HCT116 (cell line): ENCODE measurements at regions not wholly inside any gene's neighbourhood (a gene's known extent, or its start where the extent isn't known, plus 50 kb on each side); places are given as distances from the start of the nearest gene placed in this dataset.

ENCODE experiments used
- TF ChIP-seq, protein P1 (sequence below), 3 experiments: fragments of 200-600 bp in 1 of 3; sonication (generic) in 1 of 3; IDR thresholded peaks in 2 of 3; conservative IDR thresholded peaks in 1 of 3; 2 replicates each; pipeline ENCODE4 v1.5.1; 2012 to 2017; ENCODE audit warnings: low read depth in 2 of 3, low read length in 2 of 3, antibody characterized with exemption in 1 of 3, borderline replicate concordance in 1 of 3, control low read depth in 1 of 3, mild to moderate bottlenecking in 1 of 3, mixed read lengths in 1 of 3, mixed run types in 1 of 3, moderate library complexity in 1 of 3; ENCODE audit not compliant: insufficient read depth in 1 of 3
- TF ChIP-seq, protein P2 (sequence below): IDR thresholded peaks from 2 replicates; pipeline ENCODE4 v1.6.1; 2012

DNA sequence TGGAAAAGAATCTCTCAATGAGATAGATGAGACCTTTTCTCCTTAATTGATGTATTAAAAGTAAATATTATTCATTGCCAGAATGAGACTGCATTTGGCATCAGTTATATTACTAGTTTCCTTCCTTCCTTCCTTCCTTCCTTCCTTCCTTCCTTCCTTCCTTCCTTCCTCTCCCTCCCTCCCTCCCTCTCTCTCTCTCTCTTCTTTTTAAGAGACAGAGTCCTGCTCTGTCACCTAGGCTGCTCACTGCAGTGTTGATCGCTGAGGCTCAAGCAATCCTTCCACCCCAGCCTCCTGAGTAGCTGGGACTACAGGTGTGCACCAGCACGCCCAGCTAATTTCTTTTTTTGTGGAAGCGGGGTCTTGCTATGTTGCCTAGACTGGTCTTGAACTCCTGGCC is 50.4 kb upstream of the ARX start (continued):
- TF ChIP-seq, protein P1, sequence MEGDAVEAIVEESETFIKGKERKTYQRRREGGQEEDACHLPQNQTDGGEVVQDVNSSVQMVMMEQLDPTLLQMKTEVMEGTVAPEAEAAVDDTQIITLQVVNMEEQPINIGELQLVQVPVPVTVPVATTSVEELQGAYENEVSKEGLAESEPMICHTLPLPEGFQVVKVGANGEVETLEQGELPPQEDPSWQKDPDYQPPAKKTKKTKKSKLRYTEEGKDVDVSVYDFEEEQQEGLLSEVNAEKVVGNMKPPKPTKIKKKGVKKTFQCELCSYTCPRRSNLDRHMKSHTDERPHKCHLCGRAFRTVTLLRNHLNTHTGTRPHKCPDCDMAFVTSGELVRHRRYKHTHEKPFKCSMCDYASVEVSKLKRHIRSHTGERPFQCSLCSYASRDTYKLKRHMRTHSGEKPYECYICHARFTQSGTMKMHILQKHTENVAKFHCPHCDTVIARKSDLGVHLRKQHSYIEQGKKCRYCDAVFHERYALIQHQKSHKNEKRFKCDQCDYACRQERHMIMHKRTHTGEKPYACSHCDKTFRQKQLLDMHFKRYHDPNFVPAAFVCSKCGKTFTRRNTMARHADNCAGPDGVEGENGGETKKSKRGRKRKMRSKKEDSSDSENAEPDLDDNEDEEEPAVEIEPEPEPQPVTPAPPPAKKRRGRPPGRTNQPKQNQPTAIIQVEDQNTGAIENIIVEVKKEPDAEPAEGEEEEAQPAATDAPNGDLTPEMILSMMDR (IDR thresholded peaks at IDR 0.05 in 2 of 3, conservative IDR thresholded peaks at IDR 0.05 in 1 of 3; ENCODE audit: borderline replicate concordance in 1 of 3, insufficient read depth in 1 of 3, low read depth in 2 of 3, low read length in 2 of 3) = no peak
- TF ChIP-seq, protein P2, sequence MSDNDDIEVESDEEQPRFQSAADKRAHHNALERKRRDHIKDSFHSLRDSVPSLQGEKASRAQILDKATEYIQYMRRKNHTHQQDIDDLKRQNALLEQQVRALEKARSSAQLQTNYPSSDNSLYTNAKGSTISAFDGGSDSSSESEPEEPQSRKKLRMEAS = no peak
